Naive thymus-derived CD8-positive, alpha-beta T cell (primary cell): ENCODE measurements at regions not wholly inside any gene's neighbourhood (a gene's known extent, or its start where the extent isn't known, plus 50 kb on each side); places are given as distances from the start of the nearest gene placed in this dataset.

ENCODE experiments used
- ATAC-seq, 2 donors: fragments of 150-1000 bp; cut with Tn5 transposase in 1 of 2; sonication (Bioruptor Pico), chemical (Tn5 transposase) in 1 of 2; 1 replicate in 1 of 2; 2 replicates in 1 of 2; pipeline ENCODE4 v1.10.0; 2021; ENCODE audit warnings: mild to moderate bottlenecking in 2 of 2, moderate library complexity in 2 of 2
- POLR2A ChIA-PET: fragments of 350-600 bp; sonication (Branson Sonifier 250); formaldehyde crosslinking; loops from one replicate; lab custom pipeline; 2021; ENCODE audit warnings: antibody characterized with exemption; lab: Charles Lee
- DNase-seq, 10 donors: peaks; one replicate each; pipeline versions ENCODE4 v3.0.0 to v3.0.0-alpha.2; 2020 to 2022
- H3K27ac Mint-ChIP-seq, 10 donors: one replicate each; pipeline ENCODE4 v1.8.0; 2020 to 2022; ENCODE audit warnings: mild to moderate bottlenecking in 10 of 10, mixed read lengths in 10 of 10, moderate library complexity in 4 of 10, inconsistent platforms in 1 of 10
- H3K27me3 Mint-ChIP-seq, 5 donors: one replicate each; pipeline ENCODE4 v1.8.0; 2021 to 2022; ENCODE audit warnings: mixed read lengths in 5 of 5
- H3K36me3 Mint-ChIP-seq, 3 donors: one replicate each; pipeline ENCODE4 v1.8.0; 2020 to 2022; ENCODE audit warnings: mixed read lengths in 3 of 3, mild to moderate bottlenecking in 2 of 3, inconsistent platforms in 1 of 3
- H3K4me1 Mint-ChIP-seq, 4 donors: one replicate each; pipeline ENCODE4 v1.8.0; 2021 to 2022; ENCODE audit warnings: mixed read lengths in 4 of 4
- H3K4me3 Mint-ChIP-seq, 10 donors: one replicate each; pipeline ENCODE4 v1.8.0; 2020 to 2022; ENCODE audit warnings: mild to moderate bottlenecking in 10 of 10, mixed read lengths in 10 of 10, moderate library complexity in 6 of 10, inconsistent platforms in 1 of 10
- H3K9me3 Mint-ChIP-seq, 9 donors: one replicate each; pipeline ENCODE4 v1.8.0; 2020 to 2022; ENCODE audit warnings: mixed read lengths in 9 of 9, mild to moderate bottlenecking in 3 of 9, inconsistent platforms in 1 of 9, moderate library complexity in 1 of 9

GRCh38 chr2:147068071-147068470, 776.8 kb upstream of the ACVR2A start:
- peaks cover 0 to 6% (median 0%) of the 10 kb centered on the region in 9 donors for H3K9me3 Mint-ChIP-seq
- no peak overlapping the region for H3K4me3 Mint-ChIP-seq
- H3K4me1 Mint-ChIP-seq, result no peaks in the 10 kb centered on the region
- DNase-seq (no peak), ATAC-seq (no peak)
- POLR2A ChIA-PET, result no interaction called here
- H3K36me3 Mint-ChIP-seq, result peaks cover 0 to 5% (median 0%) of the 10 kb centered on the region in 3 donors
- H3K27me3 Mint-ChIP-seq, result peaks cover 0 to 15% (median 5%) of the 10 kb centered on the region in 5 donors
- no peak overlapping the region for H3K27ac Mint-ChIP-seq

DNA sequence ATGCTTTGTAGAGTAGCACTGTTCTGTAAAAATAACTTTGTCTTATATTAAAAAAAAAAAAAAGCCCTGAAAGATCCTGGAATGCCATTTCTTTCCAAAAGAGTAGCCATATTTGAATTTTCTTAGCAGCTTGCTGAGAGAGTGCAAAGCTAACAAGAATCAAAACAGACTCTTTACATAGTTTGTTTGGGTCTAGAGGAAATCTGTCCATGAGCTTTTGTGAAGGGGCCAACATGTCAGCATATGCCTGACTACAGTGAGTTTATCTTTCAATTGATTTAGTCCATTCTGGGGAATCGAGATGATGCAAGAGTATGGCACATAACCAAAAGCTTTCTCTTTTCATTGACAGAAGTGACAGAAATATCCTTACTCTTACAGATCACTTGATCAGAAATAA, 777.7 kb upstream of the ACVR2A start:
- H3K27me3 Mint-ChIP-seq, result peaks cover 0 to 15% (median 5%) of the 10 kb centered on the region in 5 donors
- POLR2A ChIA-PET, result no interaction called here
- H3K4me1 Mint-ChIP-seq, result no peaks in the 10 kb centered on the region
- ATAC-seq (no peak), DNase-seq (no peak)
- no peak overlapping the region for H3K27ac Mint-ChIP-seq
- peaks cover 0 to 5% (median 0%) of the 10 kb centered on the region in 3 donors for H3K36me3 Mint-ChIP-seq
- peaks cover 0 to 6% (median 0%) of the 10 kb centered on the region in 9 donors for H3K9me3 Mint-ChIP-seq
- H3K4me3 Mint-ChIP-seq, result no peak overlapping the region

GRCh38 chr2:147062073-147062472, 782.8 kb upstream of the ACVR2A start:
- H3K36me3 Mint-ChIP-seq, result peaks cover 0 to 5% (median 0%) of the 10 kb centered on the region in 3 donors
- no peak for DNase-seq
- no peaks in the 10 kb centered on the region for H3K4me1 Mint-ChIP-seq
- H3K27ac Mint-ChIP-seq, result no peak overlapping the region
- POLR2A ChIA-PET, result no interaction called here
- no peak overlapping the region for H3K4me3 Mint-ChIP-seq
- peaks cover 0 to 6% (median 0%) of the 10 kb centered on the region in 9 donors for H3K9me3 Mint-ChIP-seq
- H3K27me3 Mint-ChIP-seq, result peaks cover 0 to 17% (median 2%) of the 10 kb centered on the region in 5 donors
- no peak for ATAC-seq

- Mint-ChIP-seq H3K9me3 (peaks cover 0 to 6% (median 0%) of the 10 kb centered on the region in 9 donors), H3K4me1 (no peaks in the 10 kb centered on the region), H3K4me3 (no peak overlapping the region), H3K27ac (no peak overlapping the region), H3K36me3 (peaks cover 0 to 5% (median 0%) of the 10 kb centered on the region in 3 donors), H3K27me3 (peaks cover 0 to 17% (median 1%) of the 10 kb centered on the region in 5 donors)
- ATAC-seq (no peak), DNase-seq (no peak)
- POLR2A ChIA-PET, result no interaction called here
These were observed 783.6 kb upstream of the ACVR2A start for GRCh38 chr2:147061269-147061668.

- Mint-ChIP-seq H3K27me3 (peaks cover 0 to 18% (median 2%) of the 10 kb centered on the region in 5 donors), H3K36me3 (no peaks in the 10 kb centered on the region), H3K9me3 (peaks cover 0 to 7% (median 0%) of the 10 kb centered on the region in 9 donors), H3K4me3 (no peak overlapping the region), H3K27ac (no peak overlapping the region), H3K4me1 (no peaks in the 10 kb centered on the region)
- DNase-seq (no peak), ATAC-seq (no peak)
- POLR2A ChIA-PET, result no interaction called here
These were observed 786.8 kb upstream of the ACVR2A start for GRCh38 chr2:147057892-147058490.

GRCh38 chr2:147051814-147052213, 793.0 kb upstream of the ACVR2A start:
- Mint-ChIP-seq H3K27me3 (peaks cover 0 to 10% (median 4%) of the 10 kb centered on the region in 5 donors), H3K36me3 (no peaks in the 10 kb centered on the region), H3K27ac (no peak overlapping the region), H3K9me3 (peaks cover 0 to 7% (median 0%) of the 10 kb centered on the region in 9 donors), H3K4me3 (no peak overlapping the region), H3K4me1 (no peaks in the 10 kb centered on the region)
- ATAC-seq (no peak), DNase-seq (no peak)
- POLR2A ChIA-PET, result no interaction called here

- H3K27me3 Mint-ChIP-seq, result peaks cover 0 to 10% (median 4%) of the 10 kb centered on the region in 5 donors
- ATAC-seq, result no peak
- H3K4me3 Mint-ChIP-seq, result no peak overlapping the region
- peaks cover 0 to 7% (median 0%) of the 10 kb centered on the region in 9 donors for H3K9me3 Mint-ChIP-seq
- no peak for DNase-seq
- H3K4me1 Mint-ChIP-seq, result no peaks in the 10 kb centered on the region
- H3K27ac Mint-ChIP-seq, result no peak overlapping the region
- no peaks in the 10 kb centered on the region for H3K36me3 Mint-ChIP-seq
- POLR2A ChIA-PET, result no interaction called here
These were observed 793.6 kb upstream of the ACVR2A start for GRCh38 chr2:147051248-147051647.

GRCh38 chr2:147049957-147050356, 794.9 kb upstream of the ACVR2A start:
- ATAC-seq, result no peak

GRCh38 chr2:147046473-147046872, 798.4 kb upstream of the ACVR2A start:
- POLR2A ChIA-PET, result no interaction called here
- ATAC-seq, result no peak
- H3K36me3 Mint-ChIP-seq, result no peaks in the 10 kb centered on the region
- no peak overlapping the region for H3K27ac Mint-ChIP-seq
- H3K9me3 Mint-ChIP-seq, result no peaks in the 10 kb centered on the region
- DNase-seq, result no peak
- peaks cover 0 to 4% (median 0%) of the 10 kb centered on the region in 5 donors for H3K27me3 Mint-ChIP-seq
- peaks cover 0 to 2% (median 0%) of the 10 kb centered on the region in 4 donors for H3K4me1 Mint-ChIP-seq
- no peak overlapping the region for H3K4me3 Mint-ChIP-seq

More at GRCh38 chr2:147049957-147050356, 794.9 kb upstream of the ACVR2A start:
- Mint-ChIP-seq H3K36me3 (no peaks in the 10 kb centered on the region), H3K27me3 (peaks cover 0 to 10% (median 4%) of the 10 kb centered on the region in 5 donors), H3K4me3 (no peak overlapping the region), H3K27ac (no peak overlapping the region), H3K9me3 (peaks cover 0 to 7% (median 0%) of the 10 kb centered on the region in 9 donors), H3K4me1 (peaks cover 0 to 2% (median 0%) of the 10 kb centered on the region in 4 donors)
- DNase-seq, result no peak
- POLR2A ChIA-PET, result no interaction called here

DNA sequence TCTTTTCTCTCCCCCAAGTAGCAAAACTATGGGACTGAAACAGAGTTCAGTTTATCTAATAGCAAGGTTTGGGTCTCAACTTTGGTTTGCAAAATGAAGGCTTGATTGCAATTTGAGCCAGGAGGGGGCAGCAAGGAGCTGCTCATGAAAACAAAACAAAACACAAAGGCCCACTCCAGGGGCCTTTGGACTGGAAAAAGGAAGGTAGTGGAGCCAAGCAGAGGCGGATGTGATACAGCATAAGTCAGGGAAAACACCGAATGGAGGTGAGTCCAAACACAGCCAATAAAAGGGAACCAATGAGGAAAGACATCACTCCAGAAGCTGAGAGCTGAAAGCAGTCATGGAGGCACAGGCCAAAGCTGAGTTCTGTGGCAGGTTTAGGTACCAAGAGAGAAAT, 799.7 kb upstream of the ACVR2A start:
- ATAC-seq (no peak), DNase-seq (peak in 5 of 10 donors; percentile 3 to 21 (median 17))
- Mint-ChIP-seq H3K27ac (no peak overlapping the region), H3K4me1 (peaks cover 0 to 2% (median 0%) of the 10 kb centered on the region in 4 donors), H3K4me3 (no peak overlapping the region), H3K9me3 (no peaks in the 10 kb centered on the region), H3K36me3 (no peaks in the 10 kb centered on the region), H3K27me3 (peaks cover 0 to 2% (median 0%) of the 10 kb centered on the region in 5 donors)
- POLR2A ChIA-PET, result no interaction called here

- Mint-ChIP-seq H3K27me3 (peaks cover 0 to 7% (median 0%) of the 10 kb centered on the region in 5 donors), H3K4me1 (peaks cover 0 to 5% (median 3%) of the 10 kb centered on the region in 4 donors)
These were observed 803.7 kb upstream of the ACVR2A start for GRCh38 chr2:147041121-147041494.

GRCh38 chr2:147040298-147041120, 804.3 kb upstream of the ACVR2A start:
- Mint-ChIP-seq H3K27me3 (peaks cover 0 to 10% (median 0%) of the 10 kb centered on the region in 5 donors), H3K4me3 (no peak overlapping the region), H3K36me3 (no peaks in the 10 kb centered on the region), H3K27ac (no peak overlapping the region), H3K4me1 (peaks cover 0 to 5% (median 3%) of the 10 kb centered on the region in 4 donors), H3K9me3 (peaks cover 0 to 4% (median 0%) of the 10 kb centered on the region in 9 donors)
- DNase-seq (no peak), ATAC-seq (no peak)
- POLR2A ChIA-PET, result no interaction called here

More at GRCh38 chr2:147041121-147041494, 803.7 kb upstream of the ACVR2A start:
- Mint-ChIP-seq H3K4me3 (no peak overlapping the region), H3K27ac (no peak overlapping the region), H3K9me3 (peaks cover 0 to 4% (median 0%) of the 10 kb centered on the region in 9 donors), H3K36me3 (no peaks in the 10 kb centered on the region)
- ATAC-seq, result no peak
- no peak for DNase-seq
- POLR2A ChIA-PET, result no interaction called here

DNA sequence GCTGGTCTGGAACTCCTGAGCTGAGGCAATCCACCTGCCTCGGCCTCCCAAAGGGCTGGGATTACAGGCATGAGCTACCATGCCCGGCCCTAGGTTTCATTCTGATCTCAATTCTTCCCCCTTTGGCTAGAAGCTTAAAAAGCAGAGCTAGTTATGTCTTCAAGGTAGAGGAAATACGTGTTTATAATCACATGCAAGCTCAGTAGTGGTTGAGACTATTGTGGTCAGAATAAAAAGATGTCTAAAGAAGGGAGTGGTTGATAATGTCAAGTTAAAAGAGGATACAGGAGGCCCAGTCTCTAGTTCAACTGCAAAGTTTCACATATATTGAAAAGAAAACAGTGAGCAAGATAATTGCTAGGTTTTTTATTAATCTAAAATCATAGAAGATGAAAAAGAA, 807.8 kb upstream of the ACVR2A start:
- ATAC-seq (no peak), DNase-seq (no peak)
- Mint-ChIP-seq H3K36me3 (no peaks in the 10 kb centered on the region), H3K27me3 (peaks cover 0 to 13% (median 3%) of the 10 kb centered on the region in 5 donors), H3K4me1 (peaks cover 0 to 5% (median 2%) of the 10 kb centered on the region in 4 donors), H3K4me3 (no peak overlapping the region), H3K9me3 (peaks cover 0 to 4% (median 0%) of the 10 kb centered on the region in 9 donors), H3K27ac (no peak overlapping the region)
- POLR2A ChIA-PET, result no interaction called here
